Esophagus muscularis mucosa (tissue), 3 donors: ENCODE measurements at regions not wholly inside any gene's neighbourhood (a gene's known extent, or its start where the extent isn't known, plus 50 kb on each side); places are given as distances from the start of the nearest gene placed in this dataset.

ENCODE experiments used
- CTCF ChIP-seq, 3 experiments: fragments of 200-600 bp in 2 of 3; fragments of 450-650 bp in 1 of 3; sonication (generic) in 2 of 3; IDR thresholded peaks; one replicate each; pipeline ENCODE4 v1.5.1; 2017 to 2019; ENCODE audit warnings: antibody characterized with exemption in 3 of 3, mild to moderate bottlenecking in 2 of 3, moderate library complexity in 1 of 3
- POLR2A ChIP-seq: fragments of 450-650 bp; IDR thresholded peaks from one replicate; pipeline ENCODE4 v1.6.1; 2017; ENCODE audit warnings: antibody characterized with exemption, moderate library complexity, mild to moderate bottlenecking, low read depth

GRCh38 chrX:68995780-68996551 lies 167.1 kb downstream of the EFNB1 start:
- no peak for TF ChIP-seq POLR2A
- TF ChIP-seq CTCF (IDR thresholded peaks at IDR 0.05) = no peak
